Liver (tissue), 7 donors: ENCODE measurements at regions not wholly inside any gene's neighbourhood (a gene's known extent, or its start where the extent isn't known, plus 50 kb on each side); places are given as distances from the start of the nearest gene placed in this dataset.

Source experiments
- DNase-seq: peaks from one replicate; pipeline ENCODE4 v3.0.0-alpha.2; 2017; ENCODE audit warnings: low spot score
- H3K27ac ChIP-seq, 2 donors: one replicate each; pipeline ENCODE4 v1.7.0; 2013; ENCODE audit warnings: inconsistent platforms in 2 of 2, low read length in 2 of 2, control low read depth in 1 of 2, low read depth in 1 of 2, mild to moderate bottlenecking in 1 of 2
- H3K27me3 ChIP-seq, 4 donors: one replicate each; pipeline versions ENCODE4 v1.6.1 to v1.7.0; 2013; ENCODE audit warnings: low read length in 3 of 4, inconsistent platforms in 1 of 4, mild to moderate bottlenecking in 1 of 4, moderate library complexity in 1 of 4; ENCODE audit not compliant: control insufficient read depth in 4 of 4, insufficient read depth in 4 of 4
- H3K36me3 ChIP-seq, 4 donors: one replicate each; pipeline versions ENCODE4 v1.6.1 to v1.7.0; 2013; ENCODE audit warnings: low read length in 3 of 4, mild to moderate bottlenecking in 3 of 4, low read depth in 1 of 4, moderate library complexity in 1 of 4; ENCODE audit not compliant: control insufficient read depth in 4 of 4, insufficient read depth in 3 of 4
- H3K4me1 ChIP-seq, 4 donors: one replicate each; pipeline versions ENCODE4 v1.6.1 to v1.7.0; 2013; ENCODE audit warnings: low read length in 3 of 4, mild to moderate bottlenecking in 3 of 4, moderate library complexity in 1 of 4; ENCODE audit not compliant: control insufficient read depth in 4 of 4, insufficient read depth in 4 of 4
- H3K4me3 ChIP-seq, 3 donors: one replicate each; pipeline versions ENCODE4 v1.6.1 to v1.7.0; 2013; ENCODE audit warnings: low read length in 3 of 3, control low read depth in 1 of 3, low read depth in 1 of 3, mild to moderate bottlenecking in 1 of 3
- H3K9ac ChIP-seq, 2 donors: one replicate each; pipeline ENCODE4 v1.7.0; 2013; ENCODE audit warnings: low read length in 2 of 2, mild to moderate bottlenecking in 2 of 2, moderate library complexity in 2 of 2, control low read depth in 1 of 2, low read depth in 1 of 2
- H3K9me3 ChIP-seq, 4 donors: one replicate each; pipeline versions ENCODE4 v1.6.1 to v1.7.0; 2013; ENCODE audit warnings: low read length in 3 of 4; ENCODE audit not compliant: control insufficient read depth in 4 of 4
- ATF3 ChIP-seq: IDR thresholded peaks from 2 replicates; pipeline ENCODE4 v1.6.1; 2016; ENCODE audit warnings: antibody characterized with exemption
- EGR1 ChIP-seq, 2 donors: IDR thresholded peaks; 2 replicates each; pipeline ENCODE4 v1.6.1; 2016 to 2018; ENCODE audit warnings: antibody characterized with exemption in 2 of 2, low read depth in 2 of 2
- FOXA1 ChIP-seq: IDR thresholded peaks from 2 replicates; pipeline ENCODE4 v1.6.1; 2016; ENCODE audit warnings: antibody characterized with exemption
- FOXA2 ChIP-seq: IDR thresholded peaks from 2 replicates; pipeline ENCODE4 v1.6.1; 2016; ENCODE audit warnings: antibody characterized with exemption
- GABPA ChIP-seq, 2 donors: IDR thresholded peaks in 1 of 2; conservative IDR thresholded peaks in 1 of 2; 2 replicates each; pipeline ENCODE4 v1.6.1; 2016; ENCODE audit warnings: antibody characterized with exemption in 2 of 2, mild to moderate bottlenecking in 1 of 2, moderate library complexity in 1 of 2
- HNF4A ChIP-seq, 2 donors: conservative IDR thresholded peaks; 2 replicates each; pipeline ENCODE4 v1.6.1; 2016; ENCODE audit warnings: antibody characterized with exemption in 2 of 2, mild to moderate bottlenecking in 2 of 2
- HNF4G ChIP-seq: IDR thresholded peaks from 2 replicates; pipeline ENCODE4 v1.6.1; 2016; ENCODE audit warnings: antibody characterized with exemption
- JUND ChIP-seq, 2 donors: IDR thresholded peaks; 2 replicates each; pipeline ENCODE4 v1.6.1; 2016; ENCODE audit warnings: antibody characterized with exemption in 2 of 2
- MAX ChIP-seq: IDR thresholded peaks from 2 replicates; pipeline ENCODE4 v1.6.1; 2016; ENCODE audit warnings: antibody characterized with exemption
- NR2F2 ChIP-seq: IDR thresholded peaks from 2 replicates; pipeline ENCODE4 v1.6.1; 2016; ENCODE audit warnings: antibody characterized with exemption
- RAD21 ChIP-seq, 2 donors: IDR thresholded peaks; 2 replicates each; pipeline ENCODE4 v1.6.1; 2016; ENCODE audit warnings: antibody characterized with exemption in 2 of 2, mild to moderate bottlenecking in 2 of 2
- REST ChIP-seq: IDR thresholded peaks from 2 replicates; pipeline ENCODE4 v1.6.1; 2016; ENCODE audit warnings: antibody characterized with exemption, mild to moderate bottlenecking
- RXRA ChIP-seq, 2 donors: IDR thresholded peaks; 2 replicates each; pipeline ENCODE4 v1.6.1; 2017 to 2018; ENCODE audit warnings: antibody characterized with exemption in 2 of 2, mild to moderate bottlenecking in 1 of 2
- SP1 ChIP-seq: IDR thresholded peaks from 2 replicates; pipeline ENCODE4 v1.6.1; 2018; ENCODE audit warnings: antibody characterized with exemption, mild to moderate bottlenecking
- TAF1 ChIP-seq: conservative IDR thresholded peaks from 2 replicates; pipeline ENCODE4 v1.6.1; 2016; ENCODE audit warnings: antibody characterized with exemption, mild to moderate bottlenecking
- ZBTB33 ChIP-seq: IDR thresholded peaks from 2 replicates; pipeline ENCODE4 v1.6.1; 2016; ENCODE audit warnings: antibody characterized with exemption
- WGBS: extraction: QIAGEN DNeasy Blood & Tissue Kit; methylation state at CpG from one replicate; pipeline ENCODE4 v1.1.7; 2013; 5-methylcytosine and 5-hydroxymethylcytosine counted together
- donor health status: healthy.
- donor health status: healthy.
- donor health status: healthy.
- donor health status: healthy.

GRCh38 chr18:77590943-77591515 is 341.4 kb downstream of the GALR1 start:
- no peaks in the 10 kb centered on the region for H3K9me3 ChIP-seq
- H3K27ac ChIP-seq, result no peak overlapping the region
- no peaks in the 10 kb centered on the region for H3K27me3 ChIP-seq
- H3K4me3 ChIP-seq, result no peak overlapping the region
- no peak overlapping the region for H3K9ac ChIP-seq
- WGBS, result 73% methylated on average over 7 of the region's 7 CpGs
- TF ChIP-seq GABPA (IDR thresholded peaks at IDR 0.05 in 1 of 2, conservative IDR thresholded peaks at IDR 0.05 in 1 of 2) (no peak), NR2F2 (no peak), RXRA (IDR thresholded peaks at IDR 0.05) (no peak), TAF1 (no peak), FOXA2 (no peak)
- no peaks in the 10 kb centered on the region for H3K36me3 ChIP-seq
- H3K4me1 ChIP-seq, result no peaks in the 10 kb centered on the region
- DNase-seq, result no peak

- Histone ChIP-seq H3K27ac (no peak overlapping the region), H3K4me1 (no peaks in the 10 kb centered on the region), H3K27me3 (no peaks in the 10 kb centered on the region), H3K9ac (no peak overlapping the region), H3K4me3 (no peak overlapping the region), H3K9me3 (no peaks in the 10 kb centered on the region), H3K36me3 (no peaks in the 10 kb centered on the region)
- DNase-seq, result no peak
- TF ChIP-seq HNF4G (no peak), NR2F2 (no peak), RAD21 (IDR thresholded peaks at IDR 0.05) (no peak), JUND (IDR thresholded peaks at IDR 0.05) (no peak), TAF1 (no peak), GABPA (IDR thresholded peaks at IDR 0.05 in 1 of 2, conservative IDR thresholded peaks at IDR 0.05 in 1 of 2) (no peak), FOXA2 (no peak), MAX (no peak), RXRA (IDR thresholded peaks at IDR 0.05) (no peak), SP1 (no peak), FOXA1 (no peak), ZBTB33 (no peak), REST (no peak), ATF3 (no peak), HNF4A (conservative IDR thresholded peaks at IDR 0.05) (no peak), EGR1 (IDR thresholded peaks at IDR 0.05; ENCODE audit: low read depth in 2 of 2) (no peak)
- 72% methylated on average over 7 of the region's 7 CpGs for WGBS
Measured at GRCh38 chr18:77597726-77598125, 348.1 kb downstream of the GALR1 start.
